Vagina (tissue), 2 donors: ENCODE measurements at regions not wholly inside any gene's neighbourhood (a gene's known extent, or its start where the extent isn't known, plus 50 kb on each side); places are given as distances from the start of the nearest gene placed in this dataset.

Experiments used
- CTCF ChIP-seq, 3 experiments: fragments of 450-650 bp in 2 of 3; fragments of 200-600 bp in 1 of 3; sonication (generic) in 1 of 3; IDR thresholded peaks; one replicate each; pipeline ENCODE4 v1.5.1; 2017 to 2019; ENCODE audit warnings: antibody characterized with exemption in 3 of 3, mild to moderate bottlenecking in 2 of 3, moderate library complexity in 2 of 3
- POLR2A ChIP-seq, 2 donors: fragments of 450-650 bp; IDR thresholded peaks; one replicate each; pipeline ENCODE4 v1.6.1; 2017; ENCODE audit warnings: antibody characterized with exemption in 2 of 2, mild to moderate bottlenecking in 2 of 2, moderate library complexity in 2 of 2
- POLR2AphosphoS5 ChIP-seq, 2 donors: sonication (generic); formaldehyde crosslinking; IDR thresholded peaks; one replicate each; pipeline ENCODE4 v1.9.0; 2017; ENCODE audit warnings: antibody characterized with exemption in 2 of 2, mild to moderate bottlenecking in 2 of 2, low read depth in 1 of 2; ENCODE audit not compliant: insufficient read depth in 1 of 2

GRCh38 chr1:94746635-94747525, 73.3 kb upstream of the SLC44A3 start:
- no peak for TF ChIP-seq CTCF (IDR thresholded peaks at IDR 0.05)
- TF ChIP-seq POLR2A (IDR thresholded peaks at IDR 0.05) = no peak
- TF ChIP-seq POLR2AphosphoS5 (IDR thresholded peaks at IDR 0.05; ENCODE audit: insufficient read depth in 1 of 2, low read depth in 1 of 2) = no peak
